ENCODE measurements at regions not wholly inside any gene's neighbourhood (a gene's known extent, or its start where the extent isn't known, plus 50 kb on each side); places are given as distances from the start of the nearest gene placed in this dataset.

DNA sequence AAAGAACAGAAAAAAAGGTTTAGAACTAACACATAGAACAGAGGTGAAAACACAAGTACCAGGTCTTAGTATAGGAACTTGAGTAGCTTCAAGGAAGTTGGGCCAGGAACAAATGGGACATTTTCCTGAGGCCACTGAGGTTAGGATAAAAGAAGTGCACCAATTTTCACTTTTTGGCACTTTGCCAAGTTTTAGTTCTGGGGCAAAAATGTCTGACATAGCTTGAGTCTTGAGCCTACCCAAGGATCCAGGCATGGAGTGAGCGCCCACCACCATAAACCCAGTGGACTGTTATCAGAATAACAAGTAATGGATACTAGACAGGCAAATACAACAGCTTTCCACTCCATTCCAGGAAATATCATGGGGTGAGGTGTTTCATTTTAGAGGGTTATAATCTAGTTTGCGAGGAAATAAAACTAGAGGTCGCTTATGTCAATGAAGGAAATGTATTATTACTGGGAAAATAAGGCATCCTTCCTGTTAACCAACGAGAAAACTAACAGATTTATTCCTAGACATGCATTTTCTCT, 199.7 kb upstream of the HMGA2 start:
- DNase-seq, result no peak

DNA sequence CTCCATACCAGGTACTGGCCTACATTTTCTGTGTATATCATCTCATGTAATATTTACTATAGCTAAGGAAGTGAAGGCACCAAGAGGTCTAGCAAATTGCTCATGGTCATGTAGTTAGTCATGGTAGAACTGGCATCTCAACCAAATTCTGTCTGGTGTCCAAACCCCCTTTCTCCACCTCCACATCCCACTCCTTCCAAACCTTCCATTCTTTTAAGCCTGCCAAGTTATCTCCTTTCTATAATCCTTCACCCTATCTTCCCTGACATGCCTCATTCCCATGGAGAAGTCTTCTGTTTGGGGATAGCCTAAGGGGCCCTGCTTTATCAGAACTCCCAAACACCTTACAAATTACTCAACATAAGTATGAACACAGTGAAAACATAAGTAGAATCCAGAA, 196.2 kb upstream of the HMGA2 start:
- DNase-seq, result no peak

DNA sequence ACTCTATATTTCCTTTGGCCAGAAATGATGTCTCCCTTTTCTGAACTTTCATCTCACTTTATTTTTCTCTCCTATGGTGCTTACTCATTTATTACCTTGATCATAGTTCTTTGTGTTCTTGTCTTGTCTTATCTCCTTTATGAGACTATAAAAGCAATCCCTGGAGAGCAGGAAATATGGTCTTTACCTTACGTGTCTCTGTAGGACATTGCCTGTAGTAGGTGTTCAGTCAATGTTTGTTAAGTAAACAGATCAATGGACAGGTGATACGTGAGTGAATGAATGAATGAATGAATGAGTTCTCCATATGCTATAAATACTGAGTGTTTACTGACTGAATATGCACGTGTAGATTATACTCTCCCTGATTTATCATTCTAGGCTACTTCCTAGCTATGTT, 193.7 kb upstream of the HMGA2 start:
- no peak for DNase-seq

DNA sequence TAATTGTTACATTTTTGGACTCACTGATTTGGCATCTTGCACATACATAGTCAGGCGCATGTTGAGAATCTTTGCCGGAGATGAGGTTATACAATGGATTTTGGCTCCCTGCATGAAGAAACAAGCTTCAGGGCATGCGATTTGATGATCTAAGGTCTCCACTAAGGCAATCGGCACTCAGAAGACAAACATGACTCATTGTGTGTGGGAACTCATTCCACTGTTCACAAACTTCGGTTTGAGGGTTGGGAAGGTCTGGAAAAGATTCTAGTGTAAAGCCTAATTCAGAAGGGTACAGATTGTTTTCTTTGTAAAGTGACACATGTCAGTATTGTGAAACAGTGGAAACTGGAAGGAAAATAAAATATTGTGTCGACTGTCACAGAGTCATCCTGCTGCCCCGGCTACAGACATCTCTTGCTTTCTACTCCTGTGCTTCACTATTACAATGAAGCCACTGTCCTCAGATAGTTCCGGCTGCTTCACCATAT, 192.6 kb upstream of the HMGA2 start:
- no peak for DNase-seq

DNA sequence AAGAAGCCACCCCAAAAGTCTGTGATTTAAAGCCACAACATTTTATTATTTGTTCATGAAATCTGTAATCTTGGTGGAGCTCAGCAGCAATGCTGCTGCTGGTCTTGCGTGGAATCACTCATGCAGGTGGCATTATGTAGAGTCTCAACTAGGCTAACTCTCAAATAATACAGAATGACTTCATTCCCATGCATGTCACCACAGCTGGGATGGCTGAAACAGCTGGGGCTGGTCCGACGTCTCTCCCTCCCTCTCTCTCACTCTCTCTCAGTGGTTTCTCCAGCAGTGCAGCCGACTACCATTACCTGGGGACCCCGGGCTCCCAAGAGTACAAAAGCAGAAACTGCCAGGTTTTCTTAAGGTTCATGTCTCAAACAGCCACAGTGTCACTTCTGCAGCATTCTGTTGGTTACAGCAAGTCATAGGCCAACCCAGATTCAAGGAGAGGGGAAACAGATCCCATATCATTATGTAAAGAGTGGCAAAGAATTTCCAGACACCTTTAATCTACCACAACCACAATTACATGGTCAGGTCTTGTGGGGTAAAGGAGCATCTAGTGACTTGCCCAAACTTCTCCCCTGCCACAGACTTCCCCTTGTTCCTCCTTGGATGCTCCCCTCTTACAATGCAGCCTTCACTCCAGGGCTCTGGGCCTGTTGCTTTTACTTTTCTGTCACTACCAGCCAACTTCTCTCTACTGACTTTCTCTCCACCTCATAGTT, 192.0 kb upstream of the HMGA2 start:
- no peak for DNase-seq

DNA sequence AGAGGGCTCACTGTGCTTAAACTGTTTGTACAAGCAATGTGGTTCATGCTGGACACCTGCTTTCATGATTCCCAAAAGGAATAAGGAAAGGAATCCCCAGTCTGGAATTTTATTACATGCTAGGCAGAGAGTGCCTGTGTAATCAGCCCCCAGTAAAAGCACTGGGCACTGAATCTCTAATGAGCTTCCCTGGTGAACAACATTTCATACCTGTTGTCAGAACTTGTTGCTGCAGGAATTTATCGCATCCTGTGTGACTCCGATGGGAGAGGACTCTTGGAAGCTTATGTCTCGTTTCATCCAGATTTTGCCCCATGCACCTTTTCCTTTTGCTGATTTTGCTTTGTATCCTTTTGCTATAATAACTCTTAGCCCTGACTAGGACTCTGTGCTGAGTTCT, 190.2 kb upstream of the HMGA2 start:
- no peak for DNase-seq

DNA sequence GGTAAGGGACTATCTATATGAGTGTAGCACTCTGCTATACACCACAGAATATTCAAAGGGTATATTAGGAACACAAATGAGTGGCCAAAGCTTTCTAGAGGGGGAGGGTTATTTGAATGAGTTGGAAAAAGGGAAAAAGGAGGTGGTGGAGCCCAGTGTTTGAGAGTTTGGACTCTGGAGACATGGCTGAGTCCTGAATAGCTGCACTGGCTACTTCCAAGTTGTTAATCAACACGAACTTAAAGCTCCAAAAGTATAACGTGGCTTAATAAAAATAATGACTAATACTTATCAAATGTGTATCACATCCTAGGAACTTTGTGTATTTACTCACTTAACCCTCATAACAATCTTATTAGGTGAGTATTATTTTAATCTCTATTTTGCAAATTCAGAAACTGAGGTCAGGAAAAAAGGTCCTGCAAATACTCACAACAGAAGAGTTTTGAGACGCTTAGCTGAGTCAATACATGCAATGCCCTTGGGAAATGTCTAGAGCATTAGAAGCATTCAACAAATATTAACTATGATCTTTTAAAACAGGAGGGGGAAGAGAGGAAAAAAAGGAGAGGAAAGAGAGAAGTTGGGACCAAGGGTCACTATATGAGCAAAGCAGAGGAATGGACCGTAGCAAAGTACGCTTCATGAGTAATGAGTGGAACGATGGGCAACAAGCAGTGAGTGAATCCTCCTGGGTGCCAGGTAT, 189.5 kb upstream of the HMGA2 start:
- no peak for DNase-seq

DNA sequence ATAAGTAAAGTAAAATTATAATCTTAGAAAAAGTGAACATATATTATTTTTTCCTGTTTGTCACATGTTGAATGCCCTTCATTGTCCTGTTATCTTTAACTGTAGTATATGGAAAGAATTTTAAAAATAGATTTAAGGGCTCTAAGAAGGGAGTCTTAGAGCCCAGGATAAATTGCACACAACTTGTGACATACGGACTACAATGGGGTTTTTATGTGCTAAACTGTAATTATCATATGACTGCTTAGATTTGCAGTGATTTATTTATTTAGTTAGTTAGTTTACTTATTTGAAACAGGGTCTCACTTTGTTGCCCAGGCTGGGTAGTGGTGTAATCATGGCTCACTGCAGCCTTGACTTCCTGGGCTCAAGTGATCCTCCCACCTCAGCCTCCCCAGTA, 187.8 kb upstream of the HMGA2 start:
- DNase-seq, result no peak

DNA sequence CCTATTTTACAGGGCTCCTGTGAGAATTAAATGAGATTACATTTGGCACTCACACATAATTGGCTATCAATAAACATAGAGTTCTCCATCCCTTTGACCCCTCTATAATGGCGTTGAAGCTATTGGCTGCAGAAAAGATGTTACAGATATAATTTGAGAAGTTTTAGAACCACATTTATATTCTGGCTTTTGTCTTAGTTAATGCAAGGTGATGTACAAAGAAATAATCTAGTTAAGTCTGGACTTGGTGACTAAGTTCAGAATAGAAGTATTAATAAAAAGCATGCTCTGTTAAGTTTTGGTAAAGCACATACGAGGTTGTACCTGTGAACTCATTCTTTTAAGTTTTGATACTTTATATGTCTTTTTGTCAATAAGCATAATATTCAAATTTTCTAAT, 187.1 kb upstream of the HMGA2 start:
- DNase-seq, result no peak

DNA sequence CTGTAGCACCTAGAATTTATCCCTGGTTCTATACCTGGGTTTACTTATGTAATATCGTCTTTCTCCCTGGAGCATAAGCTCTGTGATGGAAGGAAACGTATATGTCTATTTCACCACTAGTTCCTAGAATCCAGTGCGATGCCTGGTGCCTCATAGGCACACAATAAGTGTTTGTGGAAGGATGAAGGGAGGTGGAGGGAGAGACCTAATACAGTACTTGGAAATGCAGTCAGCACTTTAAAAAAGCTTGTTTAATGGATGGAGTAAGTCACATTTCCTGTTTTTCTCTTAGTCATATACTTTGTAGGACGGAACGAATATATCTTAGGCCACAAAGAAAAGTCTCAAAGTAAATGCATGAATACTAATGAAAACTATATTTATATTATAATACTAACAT, 186.5 kb upstream of the HMGA2 start:
- no peak for DNase-seq

DNA sequence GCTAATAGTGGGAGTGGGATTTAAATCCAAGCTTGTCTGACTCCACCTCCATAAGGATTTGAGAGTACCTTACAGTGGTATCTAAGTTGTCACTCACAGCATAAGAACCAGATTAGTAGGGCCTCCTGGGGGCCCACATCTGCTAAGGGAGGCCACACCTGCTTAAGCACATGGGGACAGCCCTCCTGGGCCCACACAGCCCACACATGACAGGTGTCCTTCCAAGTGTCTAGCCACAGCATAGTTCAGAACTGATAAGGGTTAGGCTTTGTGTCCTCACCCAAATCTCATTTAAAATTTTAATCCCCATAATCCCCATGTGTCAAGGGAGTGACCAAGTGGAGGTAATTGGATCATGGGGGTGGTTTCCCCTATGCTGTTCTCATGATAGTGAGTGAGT, 186.0 kb upstream of the HMGA2 start:
- no peak for DNase-seq

DNA sequence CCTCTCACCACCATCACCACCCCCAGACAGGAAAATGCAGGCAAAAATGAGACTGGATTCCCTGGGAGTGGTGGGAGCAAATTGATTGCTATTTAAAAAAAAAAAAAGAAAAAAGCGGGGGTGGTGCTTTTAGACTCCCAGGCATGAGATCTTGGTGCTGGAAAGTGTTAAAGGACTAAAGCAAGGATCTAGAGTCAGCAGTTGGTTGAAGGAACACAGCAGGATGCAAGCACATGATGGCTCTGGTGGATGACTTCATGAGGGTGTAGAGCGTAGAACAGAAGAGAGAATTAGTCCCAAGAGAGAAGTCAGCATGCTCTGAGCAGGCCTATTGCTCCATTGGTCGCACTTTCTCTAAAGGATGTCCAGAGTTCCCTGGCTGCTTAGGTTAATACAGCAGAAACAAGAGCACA, 183.8 kb upstream of the HMGA2 start:
- no peak for DNase-seq

DNA sequence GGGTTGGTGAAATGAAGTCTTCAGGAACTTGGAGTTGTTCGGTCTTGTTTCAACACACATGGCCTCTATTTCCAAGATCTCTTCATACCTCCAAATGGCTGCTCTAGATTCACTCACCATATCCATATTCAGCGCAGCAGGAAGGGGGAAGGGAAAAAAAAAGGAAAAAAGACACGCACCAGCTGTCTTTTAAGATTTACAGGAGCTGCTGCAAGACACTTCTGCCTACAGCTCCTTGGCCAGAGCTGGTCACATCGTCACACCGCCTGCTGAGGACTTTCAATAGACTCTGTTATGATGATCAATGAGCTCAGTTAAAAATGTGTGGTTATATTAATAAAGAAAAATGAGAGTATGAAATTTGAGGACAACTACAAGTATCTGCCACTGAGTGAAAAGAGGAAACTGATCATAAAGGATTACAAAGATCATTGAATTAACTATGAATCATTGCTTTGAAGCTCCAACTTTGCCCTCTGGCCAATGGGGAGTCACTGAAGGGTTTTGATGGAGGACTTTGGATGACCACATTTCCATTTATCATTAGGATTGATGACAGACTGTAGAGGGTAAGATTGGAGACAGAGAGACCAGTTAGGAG, 182.1 kb upstream of the HMGA2 start:
- DNase-seq, result no peak

DNA sequence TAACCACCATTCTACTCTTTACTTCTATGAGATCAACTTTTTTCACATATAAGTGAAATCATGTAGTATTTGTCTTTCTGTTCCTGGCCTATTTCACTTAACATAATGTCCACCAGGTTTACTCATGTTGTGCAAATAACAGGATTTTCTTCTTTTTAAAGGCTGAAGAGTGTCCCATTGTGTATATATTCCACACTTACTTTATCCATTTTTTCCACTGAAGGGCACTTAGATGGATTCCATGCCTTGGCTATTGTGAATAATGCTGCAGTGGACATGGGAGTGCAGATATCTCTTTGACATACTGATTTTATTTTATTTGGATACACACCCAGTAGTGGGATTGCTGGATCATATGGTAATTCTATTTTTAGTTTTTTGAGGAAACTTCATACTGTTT, 181.1 kb upstream of the HMGA2 start:
- no peak for DNase-seq

DNA sequence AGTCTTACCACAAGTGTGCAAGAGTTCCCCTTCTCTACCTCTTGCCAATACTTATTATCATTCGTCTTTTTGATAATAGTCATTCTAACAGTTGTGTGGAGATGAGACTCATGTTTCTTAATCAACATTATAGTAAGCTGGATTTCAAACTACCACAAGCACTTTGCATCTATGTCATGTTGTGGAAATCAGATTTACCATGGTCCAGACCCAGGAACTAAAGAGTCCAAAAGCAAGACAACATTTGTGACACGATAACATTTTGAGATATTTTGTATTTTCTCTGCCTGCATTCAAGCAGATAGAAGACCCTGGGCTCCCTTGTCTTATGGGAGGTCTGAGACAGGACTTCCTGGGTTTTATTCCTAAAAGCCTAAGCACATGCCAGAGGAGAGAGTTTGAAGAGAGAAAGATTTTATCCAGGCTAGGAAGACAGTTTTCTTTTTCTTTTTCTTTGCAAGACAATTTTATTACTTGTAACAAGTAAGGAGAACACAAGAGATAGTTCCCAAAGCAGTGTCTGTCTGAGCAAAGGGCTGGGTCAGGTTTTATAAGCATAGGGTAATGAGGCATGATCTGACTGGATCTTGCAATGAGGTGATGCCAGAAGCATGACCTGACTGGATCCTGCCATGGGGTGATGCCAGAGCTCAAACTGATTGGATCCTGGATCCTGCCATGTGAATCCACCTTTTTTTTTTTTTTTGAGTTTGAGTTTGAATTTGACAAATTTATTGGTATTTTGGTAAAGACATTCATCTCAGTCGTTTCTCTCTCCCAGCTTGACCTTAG, 180.5 kb upstream of the HMGA2 start:
- no peak for DNase-seq

DNA sequence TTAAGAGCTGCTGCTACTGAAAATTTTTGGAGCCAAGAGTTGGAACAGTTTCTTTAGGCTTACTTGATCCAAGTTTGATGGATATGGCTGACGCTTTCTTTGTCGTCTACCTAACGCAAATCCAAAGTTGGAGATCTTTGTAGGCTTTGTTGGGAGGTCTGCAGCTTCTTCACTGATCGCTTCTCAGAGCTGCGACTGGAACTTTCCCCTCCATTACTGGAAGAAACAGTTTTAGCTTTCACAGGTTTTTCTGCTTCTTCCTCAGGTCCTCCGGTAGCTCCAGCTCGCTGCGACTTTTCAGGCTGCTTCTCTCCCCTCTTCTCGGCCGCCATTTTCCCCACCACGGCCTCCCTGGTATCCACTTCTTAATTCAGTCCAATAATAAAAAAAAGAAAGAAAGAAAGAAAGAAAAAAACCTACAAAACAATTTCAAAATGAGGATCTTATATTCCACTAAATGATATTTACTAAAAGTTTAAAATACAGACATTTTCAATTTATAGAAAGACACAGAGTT, 178.1 kb upstream of the HMGA2 start:
- DNase-seq, result no peak

DNA sequence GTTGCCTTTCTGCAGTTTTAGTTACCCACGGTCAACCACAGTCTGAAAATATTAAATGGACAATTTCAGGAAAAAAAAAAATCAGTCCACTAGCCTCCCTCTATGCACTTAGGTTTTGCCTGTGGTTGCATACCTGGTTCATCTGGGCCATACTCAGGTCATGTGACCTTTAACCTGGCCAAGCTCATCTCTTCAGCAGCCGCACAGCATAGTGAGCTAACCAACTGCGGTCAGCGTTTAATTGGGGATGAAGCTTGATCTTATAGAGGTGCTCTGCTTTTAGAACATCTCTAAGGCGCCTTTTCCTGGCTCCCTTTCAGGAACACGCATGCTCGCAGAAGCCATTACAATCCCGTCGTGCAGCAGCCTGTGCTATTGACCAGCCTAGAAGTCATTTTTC, 177.2 kb upstream of the HMGA2 start:
- no peak for DNase-seq

DNA sequence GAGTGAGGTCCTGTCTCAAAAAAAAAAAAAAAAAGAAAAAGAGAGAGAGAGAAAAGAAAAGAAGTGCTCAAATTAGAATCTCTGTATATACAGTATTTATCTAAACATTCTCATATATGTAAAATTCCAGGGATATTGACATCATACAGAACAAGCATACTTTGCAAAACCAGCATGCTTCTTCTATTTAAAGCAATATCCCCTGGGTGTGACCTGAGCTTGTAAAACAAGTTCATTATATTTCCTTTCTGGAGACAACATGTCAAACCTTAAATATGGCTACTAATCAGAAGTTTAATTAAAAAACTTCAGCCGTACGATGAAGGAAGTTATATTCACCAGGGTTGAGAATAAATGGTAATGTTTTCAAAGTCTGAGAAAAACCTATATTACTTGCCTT, 175.8 kb upstream of the HMGA2 start:
- no peak for DNase-seq

DNA sequence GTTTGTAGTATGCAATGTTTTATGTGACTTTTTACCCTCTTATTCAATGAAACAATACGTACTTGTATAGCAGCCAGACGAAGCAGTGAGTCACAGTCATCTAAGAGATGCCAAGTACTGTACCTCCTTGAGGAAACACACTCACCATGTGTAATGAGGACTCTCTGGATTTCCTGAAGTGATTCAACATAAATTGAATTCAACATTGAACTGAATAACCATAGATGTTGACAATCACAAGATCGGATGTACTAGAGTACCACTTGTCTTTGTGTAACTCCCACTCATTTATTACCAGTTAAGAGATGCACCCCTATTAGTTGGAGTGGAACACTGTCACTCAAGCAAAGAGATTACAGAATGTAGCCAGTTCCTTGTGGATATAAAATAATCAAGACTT, 175.2 kb upstream of the HMGA2 start:
- DNase-seq, result peak in 1 of 2 donors; percentile 19

DNA sequence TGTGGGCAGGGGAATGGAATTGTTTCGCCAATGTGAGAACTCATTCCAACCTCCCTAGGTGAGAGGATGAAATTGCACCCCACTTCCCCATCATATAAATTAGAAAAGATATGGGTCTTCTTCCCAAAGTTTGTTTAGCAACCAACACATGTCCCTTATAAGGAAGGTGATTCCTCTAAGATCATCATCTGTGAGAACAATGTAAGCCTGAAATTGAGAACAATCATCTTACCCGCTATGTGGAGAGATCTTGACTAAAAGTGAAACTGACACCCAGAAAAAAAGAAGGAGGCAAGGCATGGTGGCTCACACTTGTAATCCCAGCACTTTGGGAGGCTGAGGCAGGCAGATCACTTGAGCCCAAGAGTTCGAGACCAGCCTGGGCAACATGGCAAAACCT, 173.2 kb upstream of the HMGA2 start:
- DNase-seq, result no peak

DNA sequence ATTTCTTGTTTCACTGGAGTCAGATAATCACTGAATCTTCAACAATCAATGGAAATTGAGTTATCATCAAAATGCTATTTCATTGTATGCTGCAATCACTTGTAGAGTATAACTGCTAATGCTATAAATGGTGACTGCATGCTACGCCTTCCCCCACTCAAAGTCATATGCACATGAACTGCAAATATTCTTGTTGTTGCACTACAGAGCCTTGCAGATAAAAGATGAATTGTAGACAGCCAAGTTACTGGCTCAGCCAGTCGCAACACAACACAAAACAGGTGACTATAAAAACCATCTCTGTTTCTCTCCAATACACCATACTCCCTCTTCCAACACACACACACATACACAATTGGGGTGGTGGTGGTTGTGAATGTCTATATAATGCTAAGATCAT, 171.0 kb upstream of the HMGA2 start:
- DNase-seq, result no peak

Measured in right lung (tissue), 2 donors.